Skin of body (tissue), 1 donor: ENCODE measurements at regions not wholly inside any gene's neighbourhood (a gene's known extent, or its start where the extent isn't known, plus 50 kb on each side); places are given as distances from the start of the nearest gene placed in this dataset.
"Not testable (repeated sequence)": the region's sequence is repeated elsewhere in the genome, so short reads cannot be mapped to it uniquely, and the experiment has no call there.

ENCODE experiments used
- DNase-seq: peaks from one replicate; lab custom pipeline; 2025; lab: John Stamatoyannopoulos, UW

DNA sequence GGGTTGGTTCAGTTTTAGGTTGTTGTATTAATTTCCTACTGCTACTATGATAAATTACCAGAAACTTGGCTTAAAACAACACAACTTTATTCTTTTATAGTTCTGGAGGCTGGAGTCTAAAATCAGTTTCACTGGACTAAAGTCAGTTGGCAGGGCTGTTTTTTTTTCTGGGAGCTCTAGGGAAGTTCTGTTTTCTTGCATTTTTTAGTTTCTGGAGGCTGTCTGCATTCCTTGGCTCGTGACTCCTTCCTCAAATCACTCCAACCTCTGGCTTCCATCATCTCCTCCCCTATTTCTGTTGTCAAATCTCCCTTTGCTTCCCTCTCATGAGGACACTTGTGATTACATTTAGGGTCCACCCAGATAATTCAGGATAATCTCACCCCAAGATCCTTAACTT, 51.3 kb upstream of the SUB1 start:
- DNase-seq: peak; percentile 76

DNA sequence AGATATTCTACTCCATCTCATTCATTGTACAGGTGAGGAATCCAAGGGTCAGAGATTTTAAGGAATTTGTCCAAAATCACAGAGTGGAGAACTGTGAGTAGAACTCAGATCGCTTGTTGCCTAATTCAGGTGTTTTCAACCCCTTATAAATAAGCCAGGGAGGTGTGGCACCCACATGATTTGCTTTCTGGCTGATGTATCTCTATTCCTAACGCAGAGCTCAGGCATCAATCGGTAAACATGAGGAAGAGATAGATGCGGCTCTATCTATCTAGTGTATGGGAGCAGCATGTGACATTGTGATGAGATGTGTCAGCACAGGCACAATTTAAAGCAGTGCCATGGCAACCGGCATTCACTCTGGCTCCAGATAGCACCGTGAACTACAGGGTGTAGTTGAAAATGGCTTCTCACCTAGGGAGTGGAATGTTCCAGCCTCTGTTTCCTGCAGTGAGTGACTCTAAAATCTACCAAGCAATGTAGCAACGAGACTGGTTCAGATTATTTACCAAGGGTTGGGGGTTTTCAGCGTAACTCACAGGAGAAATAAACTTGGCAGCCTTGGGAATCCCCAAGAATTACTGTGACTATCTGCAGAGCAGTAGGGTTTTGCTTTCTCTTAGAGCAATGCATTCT, 53.4 kb upstream of the SUB1 start:
- no peak for DNase-seq

DNA sequence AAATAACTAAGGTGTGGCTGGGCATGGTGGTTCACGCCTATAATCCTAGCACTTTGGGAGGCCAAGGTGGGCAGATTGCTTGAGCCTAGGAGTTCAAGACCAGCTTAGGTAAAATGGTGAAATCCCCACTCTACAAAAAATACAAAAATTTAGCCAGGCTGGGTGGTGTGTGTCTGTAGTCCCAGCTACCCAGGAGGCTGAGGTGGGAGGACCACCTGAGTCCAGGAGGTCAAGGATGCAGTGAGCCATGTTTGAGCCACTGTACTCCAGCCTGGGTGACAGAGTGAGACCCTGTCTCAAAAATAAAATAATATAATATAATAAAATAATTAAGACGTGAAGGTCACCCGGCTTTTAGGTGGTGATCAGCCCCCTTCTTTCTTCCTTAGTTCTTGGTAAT, 58.0 kb upstream of the SUB1 start:
- DNase-seq: not testable (repeated sequence)

DNA sequence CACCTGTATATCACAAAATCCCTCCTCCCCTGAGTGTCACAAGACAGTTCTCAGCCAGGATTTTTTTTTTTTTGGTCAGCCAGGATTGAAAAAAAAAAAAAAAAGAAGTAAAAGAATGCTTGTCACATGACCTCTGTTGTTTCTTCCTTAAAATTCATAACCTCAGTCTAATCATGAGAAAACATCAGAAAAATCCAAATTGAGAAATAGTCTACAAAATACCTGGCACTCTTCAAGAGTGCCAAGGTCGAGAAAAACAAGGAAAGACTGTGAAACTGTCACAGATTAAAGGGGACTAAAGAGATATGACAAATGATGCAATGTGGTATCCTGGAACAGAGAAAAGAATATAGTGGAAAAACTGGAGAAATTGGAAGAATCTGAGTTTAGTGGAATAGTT, 58.5 kb upstream of the SUB1 start:
- no peak for DNase-seq

DNA sequence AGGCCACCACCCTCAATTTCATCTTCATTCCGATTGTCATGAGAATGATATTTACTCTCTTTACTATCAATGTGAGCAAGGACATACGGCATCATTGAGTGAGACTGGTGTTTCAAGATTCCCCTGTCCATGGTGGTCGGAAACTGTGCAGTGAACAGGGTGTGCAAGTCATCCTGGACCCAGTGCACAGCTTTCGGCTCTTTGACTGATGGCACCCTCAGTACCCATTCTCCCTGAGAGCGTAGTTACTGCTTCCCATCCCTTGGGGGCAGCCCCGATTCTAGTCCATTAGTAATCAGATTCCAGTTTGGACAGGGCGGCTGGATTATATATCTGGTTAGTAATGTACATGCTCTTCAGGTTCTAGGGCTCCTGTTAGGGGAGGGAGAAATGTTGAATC, 61.7 kb upstream of the SUB1 start:
- no peak for DNase-seq

DNA sequence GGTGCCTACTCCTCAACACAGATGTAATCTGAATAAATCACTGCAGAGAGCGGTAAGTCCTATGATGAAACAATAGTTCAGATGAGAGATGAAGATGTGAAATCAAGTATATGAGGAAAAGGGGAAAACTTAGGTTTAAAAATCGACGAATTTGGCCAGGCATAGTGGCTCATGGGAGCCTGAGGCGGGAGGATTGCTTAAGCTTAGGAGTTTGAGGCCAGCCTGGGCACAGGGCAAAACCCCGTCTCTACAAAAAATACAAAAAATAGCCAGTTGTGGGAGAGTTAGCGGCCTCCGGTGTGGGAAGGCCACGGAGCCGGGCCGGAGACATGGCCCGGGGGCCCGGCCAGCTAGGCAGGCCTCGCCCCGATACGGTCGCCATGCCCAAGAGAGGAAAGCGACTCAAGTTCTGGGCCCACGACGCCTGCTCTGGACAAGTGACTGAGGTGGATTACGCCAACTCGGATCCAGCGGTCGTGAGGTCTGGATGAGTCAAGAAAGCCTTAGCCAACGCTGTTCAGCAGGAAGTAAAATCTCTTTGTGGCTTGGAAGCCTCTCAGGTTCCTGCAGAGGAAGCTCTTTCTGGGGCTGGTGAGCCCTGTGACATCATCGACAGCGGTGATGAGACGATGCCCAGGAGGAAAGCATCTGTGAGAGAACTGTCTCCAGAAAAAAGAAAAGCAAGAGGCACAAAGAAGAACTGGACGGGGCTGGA, 62.8 kb upstream of the SUB1 start:
- no peak for DNase-seq

DNA sequence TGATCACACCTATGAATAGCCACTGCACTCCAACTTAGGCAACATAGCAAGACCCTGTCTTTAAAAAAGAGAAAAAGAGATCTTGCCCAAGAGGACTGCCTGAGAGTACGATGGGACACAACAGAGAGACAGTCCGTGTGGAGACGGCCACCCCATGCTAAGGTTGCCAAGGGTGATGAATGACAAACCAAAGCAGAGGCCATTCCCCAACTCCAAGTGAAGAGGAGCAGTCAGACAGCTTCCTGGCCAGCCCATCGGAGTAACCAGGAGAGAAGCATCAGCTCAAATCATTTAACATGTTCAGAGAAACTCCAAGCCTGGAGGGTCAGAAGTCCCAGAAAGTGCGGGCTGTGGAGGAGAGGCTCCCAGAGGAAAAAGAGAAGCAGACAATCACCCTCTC, 63.9 kb upstream of the SUB1 start:
- no peak for DNase-seq

DNA sequence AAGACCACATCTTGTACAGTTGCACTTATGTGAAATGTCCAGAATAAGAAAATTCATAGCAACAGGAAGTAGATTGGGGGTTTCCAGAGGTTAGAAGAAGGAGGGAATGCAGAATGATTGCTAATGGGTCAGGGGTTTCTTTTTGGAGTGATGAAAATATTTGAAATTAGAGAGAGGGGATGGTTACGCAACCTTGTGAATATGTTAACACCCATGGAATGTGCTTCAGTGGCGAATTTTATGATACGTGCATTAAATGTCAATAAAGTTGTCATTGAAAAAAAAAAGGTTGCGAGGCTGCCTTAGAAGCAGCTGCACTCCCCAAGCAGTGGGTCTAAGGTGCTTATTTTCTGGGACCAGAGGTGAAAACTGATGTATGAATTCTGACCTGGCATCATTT, 64.4 kb upstream of the SUB1 start:
- DNase-seq: no peak

DNA sequence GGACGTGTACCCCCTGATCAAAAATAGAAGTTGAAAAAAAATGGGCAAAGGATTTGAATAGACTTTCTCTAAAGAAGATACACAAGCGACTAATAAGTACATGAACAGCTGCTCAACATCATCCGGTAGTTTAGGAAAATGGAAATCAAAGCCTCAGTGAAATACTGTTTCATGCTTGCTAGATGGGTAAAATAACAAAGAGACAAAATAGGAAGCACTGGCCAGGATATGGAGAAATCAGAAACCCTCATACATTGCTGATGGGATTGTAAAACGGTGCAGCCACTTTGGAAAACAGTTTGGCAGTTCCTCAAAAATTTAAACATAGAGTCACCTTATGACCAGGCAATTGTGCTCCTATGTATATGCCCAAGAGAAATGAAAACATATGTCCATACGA, 65.0 kb upstream of the SUB1 start:
- DNase-seq: no peak

DNA sequence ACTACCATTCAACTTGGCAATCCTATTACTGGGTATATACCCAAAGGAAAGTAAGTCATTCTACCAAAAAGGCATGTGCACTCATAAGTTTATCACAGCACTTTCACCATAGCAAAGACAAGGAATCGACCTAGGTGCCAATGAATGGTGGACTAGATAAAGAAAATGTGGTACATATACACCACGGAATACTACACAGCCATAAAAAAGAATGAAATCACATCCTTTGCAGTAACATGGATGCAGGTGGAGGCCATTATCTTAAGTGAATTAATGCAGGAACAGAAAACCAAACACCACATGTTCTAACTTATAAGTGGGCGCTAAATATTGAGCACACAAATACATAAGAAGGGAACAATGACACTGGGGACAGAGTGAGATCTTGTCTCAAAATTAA, 65.8 kb upstream of the SUB1 start:
- no peak for DNase-seq

DNA sequence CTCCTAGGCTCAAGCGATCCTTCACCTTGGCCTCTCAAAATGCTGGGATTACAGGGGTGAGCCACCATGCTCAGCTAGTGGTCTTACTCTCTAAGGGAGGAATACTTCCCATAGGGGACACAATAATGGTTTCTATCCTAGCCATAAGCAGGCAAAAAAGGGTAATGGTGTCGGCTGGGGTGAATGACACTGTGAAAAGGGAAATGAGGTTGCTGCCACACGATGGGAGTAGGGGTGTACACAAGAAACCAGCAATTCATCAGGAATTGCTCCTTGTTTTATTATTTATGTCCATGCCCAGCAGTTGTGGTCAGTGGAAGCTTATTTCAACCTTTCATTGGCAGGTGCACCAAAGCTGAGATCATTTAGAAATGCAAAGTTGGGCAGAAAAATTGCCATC, 70.3 kb upstream of the ZFR start:
- no peak for DNase-seq

DNA sequence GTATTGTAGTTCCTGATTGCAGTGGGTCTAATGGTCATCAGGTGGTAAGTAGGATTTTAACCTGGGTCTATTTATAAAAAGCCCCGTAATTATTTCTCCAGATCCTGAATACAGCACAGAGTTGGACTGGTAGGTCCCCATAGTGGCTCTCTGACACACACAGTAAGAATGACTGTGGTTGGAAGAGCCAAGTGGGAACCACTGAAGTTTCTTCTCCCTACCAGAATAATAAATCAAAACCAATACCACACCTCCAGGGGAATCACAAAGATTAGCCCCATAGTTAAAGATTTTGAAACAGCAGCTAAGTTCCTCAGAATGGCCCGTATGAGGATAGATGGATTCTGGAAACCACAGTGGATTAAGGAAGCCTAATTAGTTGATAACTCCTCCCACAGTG, 68.4 kb upstream of the ZFR start:
- DNase-seq: no peak

DNA sequence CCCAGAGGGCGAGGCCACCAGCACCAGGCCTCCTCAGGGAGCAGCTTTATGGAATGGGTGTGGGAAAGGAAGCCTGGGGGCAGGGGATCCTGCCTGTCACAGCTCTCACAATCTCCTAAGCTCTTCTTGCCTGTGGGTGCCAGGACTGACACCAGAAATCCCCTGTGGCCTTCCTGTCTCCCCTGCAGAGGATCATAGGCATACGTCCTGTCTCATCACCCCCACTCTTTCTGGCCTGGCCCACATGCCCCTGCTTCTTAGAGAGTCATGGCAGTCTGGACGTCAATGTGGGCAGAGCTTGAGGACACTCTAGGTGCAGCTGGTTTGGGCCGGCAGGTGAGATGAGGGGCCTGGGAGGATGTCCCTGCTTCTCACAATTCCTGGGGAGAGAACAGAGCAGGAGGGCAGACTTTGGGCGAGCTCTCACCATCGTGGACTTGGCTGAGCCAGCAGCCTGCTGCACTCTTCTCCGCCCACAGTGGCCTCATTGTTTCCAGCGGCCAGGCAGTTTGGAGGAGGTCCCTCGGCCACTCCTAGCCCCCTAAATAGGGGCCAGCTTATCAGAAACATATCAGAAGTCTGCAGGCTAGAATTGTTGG, 67.3 kb upstream of the ZFR start:
- DNase-seq: no peak

DNA sequence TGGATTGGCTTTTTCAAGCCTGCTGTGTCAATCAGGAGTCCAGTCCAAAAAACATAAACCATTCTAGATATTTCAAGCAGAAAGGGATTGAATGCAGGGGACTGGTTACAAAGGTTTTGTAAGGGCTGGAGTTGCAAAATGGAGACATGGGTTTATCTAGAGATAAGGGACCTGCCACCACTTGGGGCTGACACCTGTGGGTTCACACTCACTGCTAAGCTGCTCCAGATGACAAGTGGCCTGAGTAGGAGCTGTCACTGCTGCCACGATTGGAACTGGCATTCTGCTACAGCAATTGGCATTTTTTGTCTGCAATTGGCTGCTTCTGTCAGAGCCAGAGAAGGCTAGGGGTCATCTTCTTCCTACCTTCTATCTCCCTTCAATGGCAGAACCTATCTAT, 66.3 kb upstream of the ZFR start:
- no peak for DNase-seq

DNA sequence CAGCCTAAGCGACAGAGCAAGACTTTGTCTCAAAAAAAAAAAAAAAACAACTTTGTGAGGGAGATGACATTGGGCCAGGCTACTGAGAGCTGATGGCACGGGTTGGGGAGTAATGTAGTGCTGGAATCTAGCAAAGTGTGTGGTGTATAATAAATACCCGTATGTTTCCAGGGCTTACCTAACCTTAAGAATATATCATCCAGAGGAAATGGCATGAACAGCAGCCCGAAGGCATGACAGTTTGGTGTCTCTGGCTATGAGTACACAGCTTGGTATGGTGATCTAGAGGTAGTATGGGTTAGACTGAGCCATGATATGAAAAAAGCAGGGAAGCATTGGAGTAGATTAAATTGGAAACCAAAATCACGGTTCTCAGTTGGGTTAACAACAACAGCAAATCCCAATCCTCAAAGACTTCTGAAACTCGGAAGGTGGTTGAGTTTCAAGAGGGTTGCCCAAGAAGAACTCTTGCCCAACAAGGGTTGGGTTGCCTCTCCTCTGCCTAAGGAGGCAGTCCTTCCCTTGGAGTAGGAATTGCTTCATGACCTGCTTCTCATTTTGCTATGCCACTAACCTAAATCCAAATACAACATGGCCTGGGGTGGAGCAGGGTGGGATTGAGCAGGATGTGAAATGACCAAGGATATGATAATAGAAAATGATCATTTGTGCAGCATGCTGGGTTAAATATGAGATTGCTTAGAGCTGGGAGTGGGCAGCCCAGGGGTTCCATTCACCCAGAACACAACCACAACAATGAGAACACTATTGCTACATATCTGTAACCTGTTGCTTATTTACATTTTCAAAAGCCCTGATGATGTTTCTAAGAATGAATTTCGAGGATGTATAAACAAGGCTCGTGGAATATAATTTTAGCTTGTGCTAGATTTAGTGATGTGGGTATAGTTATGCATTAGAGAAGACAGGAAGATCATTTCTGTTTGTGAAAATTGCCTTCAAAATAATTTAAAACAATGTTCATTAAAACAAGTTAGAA, 64.6 kb upstream of the ZFR start:
- DNase-seq: no peak

DNA sequence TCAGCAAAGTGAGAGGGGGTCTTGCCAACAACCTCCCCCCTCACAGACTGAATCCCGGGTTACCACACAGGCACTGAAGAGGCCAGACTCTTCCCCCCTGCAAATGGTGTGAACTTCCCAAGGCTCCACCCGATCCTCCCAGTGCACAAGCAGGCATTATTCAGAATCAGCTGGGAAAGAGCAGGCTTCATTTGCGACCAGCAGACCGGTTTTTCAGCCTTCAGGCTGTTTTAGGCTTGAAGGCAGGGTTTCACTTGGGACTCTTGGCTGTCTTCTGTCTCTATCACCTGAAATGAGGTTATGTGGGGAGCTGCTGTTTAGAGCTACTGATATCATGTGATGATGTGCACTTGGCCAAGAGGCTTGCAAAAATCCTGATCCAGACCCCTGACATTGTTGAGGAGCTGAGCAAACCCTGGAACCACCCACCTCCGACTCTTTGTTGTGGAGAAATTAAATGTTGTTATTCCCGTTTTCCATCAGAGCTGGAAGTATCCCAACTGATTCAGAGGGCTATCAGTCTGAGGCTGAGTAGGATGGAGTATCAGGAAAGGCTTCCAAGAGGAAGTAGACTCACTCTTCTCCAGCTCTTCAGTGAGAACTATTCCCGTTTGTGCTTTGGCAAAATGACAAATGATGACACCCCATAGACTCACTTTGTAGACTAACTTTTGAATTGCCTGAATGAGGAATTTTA, 63.3 kb upstream of the ZFR start:
- DNase-seq: peak; percentile 84

DNA sequence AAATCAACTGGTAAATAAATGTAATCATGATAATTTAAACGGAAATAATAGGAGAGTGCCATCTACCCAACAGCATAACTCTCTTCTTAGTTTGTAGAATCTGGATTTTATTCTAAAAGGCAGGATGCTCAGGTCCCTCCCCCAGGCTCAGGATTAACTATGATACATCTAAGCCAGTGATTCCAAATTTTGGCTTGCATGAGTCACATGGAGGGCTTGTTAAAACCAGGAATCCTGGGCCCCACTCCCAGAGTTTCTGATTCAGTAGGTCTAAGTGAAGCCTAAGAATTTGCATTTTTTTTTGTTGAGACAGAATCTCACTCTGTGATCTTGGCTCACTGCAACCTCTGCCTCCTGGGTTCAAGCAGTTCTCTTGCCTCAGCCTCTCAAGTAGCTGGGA, 62.3 kb upstream of the ZFR start:
- DNase-seq: no peak

DNA sequence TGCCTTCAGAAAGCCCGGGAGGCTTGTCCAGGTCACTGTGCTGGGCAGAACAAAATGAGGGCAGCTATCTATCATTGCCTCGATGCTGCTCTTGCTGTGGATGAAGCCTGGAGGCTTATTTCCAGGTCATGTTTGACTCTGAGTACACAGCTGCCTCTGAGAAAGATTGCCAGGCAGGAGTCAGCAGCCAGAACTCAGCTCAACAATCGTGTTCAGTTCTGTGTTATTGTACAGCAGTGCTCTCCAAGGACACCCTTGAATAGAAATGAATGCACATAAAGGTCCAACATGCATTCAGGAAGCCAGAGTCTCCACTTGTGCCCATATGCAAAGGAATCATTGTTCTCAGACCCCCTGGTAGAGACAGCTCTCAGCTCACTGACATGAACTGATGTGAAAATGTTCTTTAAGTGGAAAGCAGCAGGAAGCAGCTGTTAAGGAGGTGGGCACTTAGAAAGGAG, 61.7 kb upstream of the ZFR start:
- DNase-seq: peak; percentile 78

DNA sequence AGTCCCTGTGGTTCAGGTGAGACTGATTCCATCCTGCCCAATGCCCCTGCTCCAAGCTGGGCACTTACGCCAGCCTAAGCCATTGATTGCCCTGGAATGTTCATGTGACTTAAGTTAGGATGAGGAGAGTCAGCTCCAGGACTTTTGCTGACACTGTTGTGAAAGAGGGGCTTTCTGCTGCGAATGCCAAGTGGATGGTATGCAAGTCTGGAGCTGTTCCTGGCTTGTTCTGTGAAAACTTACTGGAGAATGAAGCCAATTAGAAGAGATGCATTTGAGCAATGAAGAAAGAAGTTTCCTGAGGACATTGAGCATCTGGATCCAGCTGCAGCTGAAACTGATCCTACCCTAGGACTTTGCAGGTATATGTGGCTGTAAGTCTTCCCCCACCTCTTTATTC, 61.2 kb upstream of the ZFR start:
- peak; percentile 88 for DNase-seq

DNA sequence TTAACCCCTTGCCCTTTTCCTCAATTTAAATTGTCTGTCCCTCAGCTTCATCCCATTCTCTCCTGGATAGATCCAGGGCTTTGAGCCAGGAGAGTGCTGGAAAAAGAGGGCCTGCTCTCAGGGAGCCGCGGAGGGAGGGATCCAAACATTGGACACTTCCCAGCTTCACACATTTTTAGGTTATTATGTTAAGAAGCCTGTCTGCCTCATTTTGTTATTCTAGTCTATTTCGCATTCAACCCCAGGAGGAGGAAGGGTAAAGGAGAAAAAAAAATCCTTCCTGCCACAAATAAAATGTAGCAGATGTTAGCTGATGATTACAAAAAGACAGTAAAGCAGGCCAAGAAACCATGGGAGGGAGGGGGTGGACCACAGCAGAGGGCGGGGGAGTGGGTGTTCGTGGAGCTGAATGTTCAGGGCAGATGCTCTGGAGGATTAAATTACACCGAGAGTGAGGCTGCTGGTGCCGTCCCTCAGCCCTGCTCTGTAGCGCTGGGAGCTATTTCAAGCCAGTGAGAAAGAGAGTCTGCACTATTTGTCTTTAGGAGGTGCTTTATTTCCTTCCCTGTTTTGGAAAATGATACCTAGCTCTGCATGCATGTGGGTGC, 60.6 kb upstream of the ZFR start:
- peak; percentile 98 for DNase-seq
